HG03442 (cell line): ENCODE measurements at regions not wholly inside any gene's neighbourhood (a gene's known extent, or its start where the extent isn't known, plus 50 kb on each side); places are given as distances from the start of the nearest gene placed in this dataset.
"Not testable (repeated sequence)": the region's sequence is repeated elsewhere in the genome, so short reads cannot be mapped to it uniquely, and the experiment has no call there.

Experiments
- ATAC-seq: cut with Tn5 transposase; IDR thresholded peaks from one replicate; pipeline ENCODE4 v1.9.1; 2021; ENCODE audit warnings: mild to moderate bottlenecking, moderate library complexity; ENCODE audit not compliant: unreplicated experiment

DNA sequence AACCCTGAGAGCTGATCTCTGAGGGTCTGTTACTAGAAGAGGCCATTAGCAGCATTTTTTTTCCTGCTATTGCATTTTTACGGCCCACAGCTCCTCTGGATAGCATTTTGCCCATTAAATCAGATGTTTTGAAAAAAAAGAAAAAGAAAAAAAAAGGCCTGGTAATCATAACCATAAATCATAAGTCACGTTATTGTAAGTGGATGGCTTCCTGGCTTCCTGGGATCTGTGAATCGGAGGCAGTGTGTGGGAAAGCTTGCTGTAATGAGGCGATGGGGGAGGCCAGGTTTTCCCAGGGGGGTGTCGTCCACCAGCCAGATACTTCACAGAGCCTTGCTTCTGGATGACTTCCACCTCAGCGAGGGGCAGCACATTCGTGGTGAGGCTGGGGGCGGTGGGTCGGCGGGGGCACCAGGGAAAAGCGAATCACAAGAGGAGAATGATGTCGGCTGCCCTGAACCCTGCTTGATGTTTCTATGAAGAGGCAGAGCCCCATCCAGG, 106.5 kb upstream of the SYT13 start:
- ATAC-seq: no peak

DNA sequence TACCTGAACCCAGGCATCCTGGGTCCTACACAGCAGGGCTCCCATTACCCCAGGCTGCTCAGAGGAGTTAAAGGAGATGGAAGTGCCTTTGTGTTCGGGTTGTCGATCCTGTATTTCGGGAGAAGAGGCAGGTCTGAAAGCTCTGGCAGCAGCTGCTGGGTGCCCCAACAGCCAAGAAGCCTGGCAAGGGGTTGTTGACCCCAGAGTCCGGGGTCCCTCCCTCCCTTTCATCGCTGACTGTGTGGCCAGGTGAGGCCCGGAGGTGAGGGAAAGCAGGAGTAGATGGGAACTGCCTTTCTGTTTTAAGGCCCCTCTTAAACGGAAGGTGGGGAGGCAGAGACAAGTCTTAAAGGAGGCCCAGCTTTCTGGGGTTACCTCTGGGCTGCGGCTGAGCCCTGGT, 106.0 kb upstream of the SYT13 start:
- no peak for ATAC-seq

GRCh38 chr11:45391168-45391850, 105.2 kb upstream of the SYT13 start:
- no peak for ATAC-seq

DNA sequence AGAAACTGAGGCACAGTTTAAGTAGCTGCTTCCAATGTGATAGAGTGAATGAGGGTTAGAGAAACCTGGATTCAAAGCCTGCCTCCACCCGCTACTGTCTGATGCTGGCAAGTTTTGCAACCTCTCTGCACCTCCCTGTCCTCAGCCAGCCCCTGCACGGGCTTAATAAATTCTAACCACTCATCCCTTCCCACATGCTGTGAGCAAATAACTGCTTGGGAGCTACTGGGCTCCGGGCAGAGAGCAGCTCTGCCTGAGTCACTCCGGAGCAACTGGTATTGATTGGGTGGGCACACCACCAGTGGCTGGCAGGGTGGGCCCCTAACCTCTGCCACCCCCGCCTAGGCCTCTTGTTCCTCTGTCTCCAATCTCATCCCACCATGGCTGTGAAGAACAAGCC, 104.3 kb upstream of the SYT13 start:
- no peak for ATAC-seq

DNA sequence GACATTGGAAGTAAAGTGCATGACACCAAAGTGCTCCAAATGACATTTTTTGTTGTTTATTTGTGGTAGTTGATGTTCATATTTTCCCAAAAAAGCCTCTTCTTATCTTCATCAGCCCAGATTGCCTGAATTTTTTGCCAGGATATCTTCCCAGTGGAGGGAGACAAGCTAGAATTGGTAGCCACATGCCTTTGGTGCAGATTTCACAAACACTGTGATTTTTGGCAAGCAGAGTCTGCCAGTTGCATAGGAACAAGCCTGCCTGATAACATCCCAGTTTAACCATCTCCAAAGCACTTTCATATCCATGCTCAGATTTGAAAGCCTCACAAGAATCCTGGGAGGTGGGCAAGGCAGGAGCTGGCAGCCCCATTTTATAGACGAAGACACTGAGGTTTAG, 102.3 kb upstream of the SYT13 start:
- no peak for ATAC-seq

DNA sequence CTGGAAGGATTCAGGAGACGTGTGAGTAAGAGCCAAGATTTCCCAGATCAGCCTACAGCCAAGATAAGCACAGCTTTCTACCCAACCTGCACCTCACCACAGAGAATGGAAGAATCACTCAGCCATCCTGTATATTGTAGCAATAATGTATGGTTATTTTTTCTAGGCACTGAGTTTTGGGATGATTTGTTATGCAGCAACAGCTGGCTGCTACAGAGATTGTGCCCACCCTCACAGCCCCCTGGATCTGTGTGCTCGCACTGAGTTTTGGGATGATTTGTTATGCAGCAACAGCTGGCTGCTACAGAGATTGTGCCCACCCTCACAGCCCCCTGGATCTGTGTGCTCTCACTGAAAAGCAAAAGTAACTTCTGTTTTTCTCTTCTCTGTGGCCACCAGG, 101.7 kb upstream of the SYT13 start:
- ATAC-seq: not testable (repeated sequence)

DNA sequence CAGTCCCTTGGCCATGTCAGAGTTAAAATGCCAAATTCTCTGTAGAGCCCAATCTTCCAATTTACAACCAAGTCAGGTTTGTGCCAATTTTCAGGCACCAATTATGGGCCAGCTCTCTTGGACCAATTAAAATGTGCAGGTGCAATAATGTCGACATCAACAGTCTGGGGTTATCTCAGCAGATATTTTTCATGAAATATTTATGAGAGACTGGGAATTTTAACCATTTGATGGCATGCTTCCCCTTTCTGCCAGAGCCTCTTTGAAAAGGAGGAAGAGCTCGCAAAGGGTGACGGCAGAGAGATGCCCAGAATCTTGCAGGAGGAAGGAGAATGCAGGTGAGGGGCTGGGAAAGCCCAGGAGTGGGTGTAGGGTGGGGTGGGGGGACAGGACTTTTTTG, 100.8 kb upstream of the SYT13 start:
- ATAC-seq: no peak

DNA sequence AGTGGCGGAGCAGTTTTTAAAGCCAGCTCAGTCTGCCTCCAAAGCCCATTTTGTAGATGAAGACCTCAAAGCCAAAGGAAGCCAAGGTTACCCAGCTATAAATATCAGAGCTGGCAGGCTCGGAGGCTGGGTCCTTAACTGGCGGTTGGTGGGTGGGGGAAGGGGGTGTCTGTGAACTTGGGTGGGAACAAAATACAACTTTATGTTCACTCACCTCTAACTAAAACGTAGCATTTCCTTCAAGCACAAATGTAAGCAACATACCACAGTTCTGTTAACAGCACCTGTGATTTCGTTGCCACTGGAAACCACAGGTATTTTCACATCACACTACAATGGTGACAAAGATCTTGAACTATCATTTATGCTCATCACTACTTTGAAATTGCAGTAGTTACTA, 99.7 kb upstream of the SYT13 start:
- no peak for ATAC-seq

- no peak for ATAC-seq
Observed at GRCh38 chr11:45385423-45385822, 99.3 kb upstream of the SYT13 start.

DNA sequence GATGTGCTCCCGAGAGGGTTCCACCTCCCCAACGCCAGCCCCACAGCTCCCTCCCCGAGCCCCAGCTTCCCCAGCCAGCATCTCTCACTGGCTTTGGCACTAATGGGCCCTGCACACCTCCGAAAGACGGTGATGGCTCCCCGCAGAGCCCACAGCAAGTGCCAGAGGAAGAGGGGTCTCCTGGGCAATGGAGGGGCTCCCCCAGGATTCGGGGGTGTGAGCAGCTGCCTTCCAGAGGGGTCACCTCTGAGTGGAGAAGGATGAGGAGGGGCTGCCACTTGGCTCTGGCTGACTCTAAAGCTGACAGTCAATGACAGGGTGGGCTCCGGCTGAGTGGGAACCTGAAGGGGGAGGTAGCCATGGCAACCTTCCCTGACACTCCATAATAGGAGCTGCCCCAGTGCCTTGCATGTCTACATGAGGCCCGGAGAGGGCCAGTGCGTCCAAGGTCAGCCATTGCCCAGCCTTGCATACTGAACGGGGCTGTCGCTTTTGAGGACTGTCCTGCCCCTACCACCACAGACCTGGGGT, 98.6 kb upstream of the SYT13 start:
- no peak for ATAC-seq

- ATAC-seq: no peak
Observed at GRCh38 chr11:45384016-45384415, 97.9 kb upstream of the SYT13 start.

DNA sequence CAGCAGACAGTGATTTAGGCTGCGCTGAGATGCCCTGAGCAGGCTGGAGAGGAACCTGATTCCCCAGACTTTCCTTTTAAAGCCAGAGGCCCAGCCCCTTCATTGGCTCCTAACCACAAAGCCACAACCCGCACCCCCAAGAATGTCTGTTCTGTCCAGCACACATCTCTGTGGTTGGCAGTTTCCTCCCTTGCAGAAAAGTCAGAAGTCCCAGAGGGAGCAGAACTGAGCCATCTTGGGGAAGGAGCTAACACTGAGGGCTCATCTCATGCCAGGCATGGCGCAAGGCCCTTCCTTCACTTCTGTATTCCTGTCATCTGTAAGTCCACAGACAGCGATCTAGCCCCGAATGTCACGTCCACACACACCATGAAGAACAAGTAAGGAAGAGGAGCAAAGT, 97.1 kb upstream of the SYT13 start:
- ATAC-seq: no peak

DNA sequence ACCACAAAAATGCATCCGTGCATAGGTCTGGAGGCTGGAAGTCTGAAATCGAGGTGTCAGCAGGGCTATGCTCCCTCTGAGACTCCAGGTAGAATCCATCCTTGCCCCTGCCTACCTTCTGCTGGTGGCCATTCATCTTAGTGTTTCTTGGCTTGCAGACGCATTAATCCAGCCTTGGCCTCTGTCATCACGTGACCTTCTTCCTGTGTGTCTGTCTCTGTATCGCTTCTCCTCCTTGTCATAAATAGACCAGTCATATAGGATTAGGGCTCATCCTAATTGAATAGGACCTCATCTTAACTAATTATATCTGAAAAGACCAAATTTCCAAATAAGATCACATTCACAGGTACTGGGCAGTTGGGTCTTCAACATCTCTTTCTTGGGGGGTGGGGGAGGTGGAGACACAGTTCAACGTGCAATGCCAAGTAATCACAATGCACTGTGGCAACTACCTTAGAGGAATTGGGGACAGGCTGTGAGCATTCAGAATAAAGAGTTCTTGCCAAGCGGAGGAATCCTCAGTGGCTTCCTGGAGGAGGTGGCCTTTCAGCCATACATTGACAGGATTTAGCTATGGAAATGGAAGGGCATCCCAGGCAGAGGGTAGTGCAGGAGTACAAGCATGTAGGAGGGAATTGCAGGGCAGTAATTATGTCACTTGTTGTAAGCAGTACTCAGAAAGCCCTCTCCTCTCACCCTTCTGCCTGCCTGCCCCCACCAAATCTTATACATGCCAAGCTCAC, 96.2 kb upstream of the SYT13 start:
- no peak for ATAC-seq

- ATAC-seq: no peak
Observed at GRCh38 chr11:45379162-45379863, 93.2 kb upstream of the SYT13 start.

GRCh38 chr11:45378516-45378915, 92.4 kb upstream of the SYT13 start:
- no peak for ATAC-seq

GRCh38 chr11:45374653-45375059, 88.5 kb upstream of the SYT13 start:
- no peak for ATAC-seq

DNA sequence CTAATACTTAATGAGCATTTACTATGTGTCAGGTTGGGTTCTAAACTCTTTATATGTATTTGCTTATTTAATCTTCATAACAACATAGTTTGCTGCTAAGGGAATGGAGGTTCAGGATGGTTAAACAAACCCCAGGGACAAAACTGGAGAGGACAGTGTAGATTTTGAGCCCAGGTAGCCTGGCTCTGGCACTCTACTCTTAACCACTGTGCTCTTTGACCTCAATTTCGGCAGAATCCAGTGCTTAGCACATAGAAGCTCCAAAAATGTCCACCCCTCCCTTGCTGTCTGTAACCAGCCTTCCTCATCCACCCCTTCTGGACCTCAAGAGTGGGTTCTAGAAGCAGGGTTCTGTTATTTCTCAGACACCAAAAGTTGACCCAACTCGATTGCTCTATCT, 88.0 kb upstream of the SYT13 start:
- ATAC-seq: no peak

DNA sequence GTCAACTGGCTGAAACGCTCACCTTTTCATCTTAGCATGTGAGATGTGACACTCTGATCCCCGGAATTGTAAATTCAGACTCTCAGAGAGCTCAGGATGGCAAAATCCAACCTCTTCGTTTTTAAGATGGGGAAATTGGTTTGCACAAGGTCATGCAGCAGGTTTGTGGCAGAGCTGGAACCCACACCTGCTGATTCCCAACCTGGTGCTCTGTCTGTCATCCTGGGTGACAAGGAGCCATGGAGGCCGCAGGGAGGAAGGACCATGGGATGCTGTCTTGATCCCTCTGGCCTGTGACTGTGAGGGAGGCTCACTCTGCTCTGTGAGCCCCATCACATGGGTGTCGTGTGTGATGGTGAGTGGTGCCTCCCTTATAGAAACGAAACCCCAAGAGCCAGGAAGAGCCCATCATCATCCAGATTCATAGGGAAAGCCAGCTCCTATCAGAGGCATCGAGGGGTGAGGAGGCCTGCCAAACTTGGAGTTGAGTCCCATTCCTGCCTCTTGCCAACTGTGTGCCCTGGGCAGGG, 87.4 kb upstream of the SYT13 start:
- no peak for ATAC-seq

GRCh38 chr11:45372414-45372813, 86.3 kb upstream of the SYT13 start:
- ATAC-seq: not testable (repeated sequence)

DNA sequence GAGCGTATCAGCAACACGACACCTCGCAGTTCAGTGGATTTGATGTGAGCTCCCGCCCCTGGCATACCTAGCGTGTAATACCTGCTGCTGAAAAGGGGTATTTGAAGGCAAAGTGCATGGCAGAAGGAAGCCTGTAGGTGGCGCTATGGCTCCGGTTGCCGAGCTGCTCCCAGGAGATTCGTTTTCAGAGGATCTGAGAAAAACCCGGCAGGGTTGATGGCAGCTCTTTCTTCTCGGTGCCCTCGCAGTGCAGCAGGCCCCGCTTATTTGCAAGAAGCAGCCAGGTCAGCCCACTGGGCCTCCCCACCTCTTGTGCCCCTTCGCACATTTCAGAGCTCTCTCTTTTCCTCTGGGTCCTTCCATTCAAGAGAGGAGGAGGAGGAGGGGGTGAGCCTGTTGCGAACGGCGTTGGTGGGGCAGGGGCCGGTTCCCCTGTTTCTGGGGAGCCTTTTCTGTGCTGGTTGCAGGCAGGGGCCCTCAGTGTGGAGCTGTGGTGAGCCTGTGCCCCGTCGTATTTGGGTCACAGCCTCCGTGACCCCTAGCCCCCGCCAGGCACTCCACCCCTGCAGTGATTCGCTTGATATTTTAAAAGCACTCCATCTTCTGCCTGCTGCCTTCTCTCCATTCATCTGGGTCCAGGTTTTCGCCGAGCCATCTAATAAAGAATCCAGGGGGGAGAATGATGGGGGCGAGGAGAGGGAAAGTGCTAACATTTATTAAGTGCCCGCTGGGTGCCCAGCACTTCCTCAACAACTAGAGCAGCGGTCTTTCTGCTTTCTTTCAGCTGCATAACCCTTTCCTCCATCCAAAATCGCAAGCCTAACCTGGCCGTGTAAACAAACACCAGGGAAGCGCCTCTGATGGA, 85.3 kb upstream of the SYT13 start:
- no peak for ATAC-seq
